Left ventricle myocardium superior (tissue), 1 donor: ENCODE measurements at regions not wholly inside any gene's neighbourhood (a gene's known extent, or its start where the extent isn't known, plus 50 kb on each side); places are given as distances from the start of the nearest gene placed in this dataset.
"Not testable (repeated sequence)": the region's sequence is repeated elsewhere in the genome, so short reads cannot be mapped to it uniquely, and the experiment has no call there.

Experiments
- ATAC-seq: fragments of 200-7000 bp; cut with Tn5 transposase; one replicate; pipeline ENCODE4 v1.9.1; 2020; ENCODE audit warnings: mild to moderate bottlenecking, moderate library complexity
- DNase-seq: peaks from one replicate; pipeline ENCODE4 v3.0.0-alpha.2; 2020
- intact Hi-C: fragments of 100-400 bp; cut with micrococcal nuclease; formaldehyde crosslinking; loops from one replicate; pipeline ENCODE4 v1.11.0; 2022
- donor health status: DM: no; HTN: yes; CAD: no; lungs with severe emphysema.

DNA sequence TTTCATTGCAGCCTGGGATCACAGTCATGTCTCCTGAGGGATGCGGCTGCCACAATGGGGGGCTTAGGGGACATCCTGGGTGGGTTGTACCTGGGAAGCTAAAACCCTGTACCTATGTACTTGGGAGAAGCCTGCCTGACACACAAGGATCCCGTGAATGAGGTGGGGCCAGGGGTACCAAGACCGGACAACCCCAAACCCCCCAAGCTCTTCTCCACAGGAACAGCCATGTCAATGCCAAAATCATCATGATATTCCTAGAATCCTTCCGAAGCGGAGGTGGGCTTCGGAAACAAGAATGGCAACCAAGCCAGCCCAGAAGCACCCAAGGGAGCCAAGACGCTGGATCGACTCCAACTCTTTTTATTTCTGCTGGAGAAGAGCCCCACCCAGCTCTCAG, 260.3 kb upstream of the TCERG1L start:
- intact Hi-C loops: no loop called here
- ATAC-seq (no peak), DNase-seq (no peak)

DNA sequence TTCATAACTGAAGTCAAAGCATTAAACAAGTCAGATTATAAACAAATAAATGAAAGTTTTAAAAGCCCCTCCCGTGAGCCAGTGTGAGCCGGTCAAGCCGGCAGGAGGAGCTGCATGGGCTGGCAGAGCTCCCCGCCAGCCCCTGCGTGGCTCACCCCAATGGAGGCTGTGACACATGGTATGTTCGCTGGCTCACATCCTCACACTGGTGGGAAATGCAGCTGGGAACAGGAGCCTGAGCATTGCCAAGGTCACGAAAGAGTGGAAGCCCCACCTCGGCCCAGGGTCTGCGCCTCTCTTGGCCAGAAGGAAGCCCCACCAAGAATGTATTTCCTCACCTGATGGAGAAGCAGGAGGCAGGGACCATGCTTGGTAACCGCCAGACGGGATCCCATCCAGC, 261.7 kb upstream of the TCERG1L start:
- no peak for ATAC-seq

DNA sequence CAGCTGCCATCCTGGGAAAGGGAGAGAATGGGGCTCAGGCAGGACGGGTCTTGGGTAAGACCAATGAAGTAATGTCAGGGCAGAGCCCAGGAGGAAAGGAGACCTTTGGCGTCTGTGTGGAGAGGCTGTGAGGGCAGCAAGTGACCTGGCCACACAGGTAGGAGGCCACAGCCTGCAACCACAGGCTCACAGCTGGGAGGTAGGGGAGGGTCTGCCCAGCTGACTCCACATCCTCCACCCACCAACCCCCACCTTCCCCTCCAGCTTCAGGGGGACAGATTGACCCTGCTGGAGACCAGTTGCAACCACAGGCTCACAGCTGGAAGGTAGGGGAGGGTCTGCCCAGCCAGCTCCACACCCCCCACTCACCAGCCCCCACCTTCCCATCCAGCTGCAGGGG, 262.2 kb upstream of the TCERG1L start:
- no peak for ATAC-seq
- DNase-seq: no peak
- intact Hi-C loops: no loop called here

More for the DNA sequence above, 261.7 kb upstream of the TCERG1L start:
- intact Hi-C loops: no loop called here
- no peak for DNase-seq

DNA sequence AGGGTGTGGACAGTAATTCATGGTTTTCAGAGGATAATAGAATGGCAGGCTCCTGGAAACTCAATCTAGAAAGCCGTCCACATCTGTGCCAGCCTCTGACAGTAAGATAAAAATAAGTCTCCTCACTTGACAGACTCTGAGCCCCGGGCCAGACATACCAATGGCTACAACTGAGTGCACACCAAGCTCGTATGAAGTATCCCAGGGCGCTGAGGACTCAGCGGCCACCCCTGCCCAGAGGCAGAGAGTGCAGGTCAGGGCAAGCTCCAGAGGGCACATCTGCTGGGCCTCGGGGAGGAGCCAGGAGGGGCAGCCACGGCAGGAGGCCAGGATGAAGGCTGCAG, 262.8 kb upstream of the TCERG1L start:
- intact Hi-C loops: no loop called here
- DNase-seq (no peak), ATAC-seq (no peak)

DNA sequence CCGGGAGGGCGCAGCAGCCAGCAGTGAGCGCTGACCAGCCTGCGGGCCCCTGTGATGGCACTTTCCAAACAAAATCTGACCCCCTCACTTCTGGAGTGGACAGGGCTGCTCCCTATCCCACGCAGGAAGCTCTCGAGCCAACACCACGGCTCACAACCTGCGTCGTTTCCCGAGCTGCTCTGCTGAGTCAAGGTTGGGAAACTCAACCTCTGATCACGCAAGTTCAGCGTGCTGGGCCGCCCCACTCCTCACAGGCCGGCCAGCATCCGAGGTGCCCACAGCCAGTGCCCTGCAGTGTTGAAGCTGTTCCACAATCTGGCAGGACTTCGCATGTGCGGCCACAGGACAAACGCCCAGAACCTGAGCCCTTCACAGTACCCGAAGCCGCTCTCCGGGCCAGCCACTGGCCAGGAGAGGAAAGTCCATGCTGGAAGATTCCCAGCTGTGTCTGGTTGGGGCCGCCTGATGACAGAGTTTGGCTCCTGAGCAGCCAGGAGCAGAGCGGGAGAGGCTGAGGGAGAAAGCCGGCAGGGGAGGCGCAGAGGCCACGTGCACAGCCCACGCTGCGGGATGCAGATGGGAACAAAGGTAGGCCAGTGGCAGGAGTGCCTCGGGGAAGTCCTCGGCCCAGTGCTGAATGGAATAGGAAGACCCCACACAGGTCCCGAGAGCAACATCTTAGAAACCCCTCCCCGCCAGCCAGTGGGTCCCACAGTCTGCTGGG, 263.3 kb upstream of the TCERG1L start:
- intact Hi-C loops: no loop called here
- DNase-seq (no peak), ATAC-seq (no peak)

DNA sequence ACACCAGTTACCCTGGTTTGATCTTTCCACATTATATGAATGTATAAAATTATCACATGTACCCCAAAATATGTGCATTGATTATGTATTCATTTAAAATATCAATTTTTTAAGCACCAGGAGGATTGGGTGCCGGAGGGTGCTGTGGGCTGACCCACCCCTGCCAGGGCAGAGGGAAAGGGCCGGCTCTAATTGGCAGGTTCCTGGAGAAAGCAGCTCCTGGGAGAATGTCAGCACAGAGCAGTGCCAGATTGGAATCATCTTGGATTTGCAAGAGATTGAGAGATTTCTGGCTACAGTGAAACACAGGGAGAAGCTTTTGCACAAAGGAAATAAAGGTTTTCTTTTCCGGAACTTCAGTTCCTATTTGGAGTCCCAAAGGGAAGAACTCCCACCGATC, 264.4 kb upstream of the TCERG1L start:
- intact Hi-C loops: no loop called here
- no peak for ATAC-seq

DNA sequence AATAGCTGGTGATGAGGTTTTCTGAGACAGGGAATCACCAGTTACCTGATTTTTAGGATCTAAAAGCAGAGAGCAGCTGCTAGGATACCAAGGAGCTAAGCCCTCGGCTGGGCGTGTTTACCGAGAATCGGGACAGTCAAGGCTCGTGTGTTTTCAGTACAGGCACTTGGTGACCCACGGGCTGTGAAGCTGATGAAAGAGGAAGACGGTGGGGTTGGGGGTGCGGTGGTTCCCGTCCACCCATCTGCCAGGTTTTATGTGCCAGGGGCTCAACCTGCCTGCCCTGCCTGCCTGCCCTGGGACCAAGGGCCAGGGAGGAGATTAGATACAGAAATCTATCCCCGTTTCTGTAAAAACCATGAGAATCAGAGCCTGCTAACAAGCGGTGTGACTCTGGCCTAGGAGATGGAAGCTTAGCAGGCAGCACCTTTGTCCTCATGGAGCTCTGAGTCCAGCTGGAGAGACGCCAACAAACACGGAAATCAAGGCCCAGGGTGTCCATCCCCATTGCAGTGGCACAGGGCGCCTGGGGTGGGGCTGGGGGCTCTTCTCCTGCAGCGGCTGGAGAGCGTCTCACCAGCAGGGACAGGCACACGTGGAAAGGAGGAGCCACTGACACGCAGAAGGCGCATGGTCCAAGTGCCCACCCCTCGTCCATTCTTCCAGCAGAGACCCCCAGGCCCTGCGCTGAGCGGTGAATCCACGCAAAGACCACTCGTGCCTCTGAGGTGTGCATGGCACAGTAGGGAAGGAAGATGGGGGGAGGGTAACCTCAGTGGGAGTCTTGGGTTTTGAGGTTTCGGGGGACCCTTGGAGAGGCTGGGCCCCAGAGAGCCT, 265.0 kb upstream of the TCERG1L start:
- intact Hi-C loops: no loop called here
- ATAC-seq (no peak), DNase-seq (peak; percentile 9)

More for the DNA sequence above, 264.4 kb upstream of the TCERG1L start:
- no peak for DNase-seq

DNA sequence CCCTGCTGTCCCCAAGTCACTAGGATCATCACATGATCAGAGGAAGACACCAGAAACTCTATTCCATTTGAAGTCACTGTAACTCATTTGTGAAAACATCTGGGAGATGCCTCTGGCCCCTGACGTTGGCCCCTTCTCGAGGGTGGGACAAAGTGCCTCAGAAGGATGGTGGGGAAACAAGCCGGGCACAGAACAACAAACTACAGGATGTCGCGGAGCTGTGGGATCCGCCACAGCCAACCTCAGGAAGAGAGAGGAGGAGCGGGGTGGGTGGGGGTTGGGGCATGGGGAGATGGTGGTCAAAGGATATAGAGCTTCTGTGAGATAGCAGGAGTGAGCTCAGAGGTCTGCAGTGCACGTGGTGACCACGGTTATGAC, 265.6 kb upstream of the TCERG1L start:
- intact Hi-C loops: no loop called here

DNA sequence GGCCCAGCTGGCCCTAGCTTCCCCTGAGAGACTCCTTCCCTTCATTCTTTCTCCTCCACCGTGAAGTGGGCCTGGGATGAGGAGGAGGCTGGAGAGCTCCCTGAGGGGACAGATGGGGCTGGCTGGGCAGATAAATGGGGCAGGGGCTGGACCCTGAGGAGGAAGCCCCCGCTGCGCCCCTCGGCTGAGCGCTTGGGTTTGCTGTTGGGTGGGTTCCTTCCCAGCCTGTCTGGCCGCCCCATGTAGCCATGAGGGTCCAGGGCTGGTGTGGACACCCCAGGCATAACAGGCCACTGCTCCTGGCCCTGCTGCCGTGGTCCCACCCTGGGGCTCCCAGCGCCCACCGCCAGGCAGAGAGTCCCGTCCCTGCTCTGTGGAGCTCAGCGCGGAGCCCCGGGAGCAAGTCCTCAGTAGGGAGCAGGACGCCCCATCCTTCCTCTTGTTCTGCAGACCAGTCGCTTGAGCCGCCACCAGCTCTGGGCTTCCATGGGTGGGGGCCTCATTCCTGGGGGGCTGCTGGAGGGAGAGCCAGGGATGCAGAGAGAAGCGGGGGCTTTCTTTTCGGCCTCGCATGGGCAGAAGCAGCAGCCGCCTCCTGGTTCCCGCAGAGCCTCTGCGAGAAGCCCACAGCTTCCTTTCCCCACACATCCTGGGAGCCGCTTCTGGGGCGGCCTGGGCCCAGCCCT, 266.4 kb upstream of the TCERG1L start:
- no peak for ATAC-seq
- intact Hi-C loops: no loop called here
- peak; percentile 7 for DNase-seq

More for the DNA sequence above, 265.6 kb upstream of the TCERG1L start:
- DNase-seq: peak; percentile 2
- ATAC-seq: no peak

DNA sequence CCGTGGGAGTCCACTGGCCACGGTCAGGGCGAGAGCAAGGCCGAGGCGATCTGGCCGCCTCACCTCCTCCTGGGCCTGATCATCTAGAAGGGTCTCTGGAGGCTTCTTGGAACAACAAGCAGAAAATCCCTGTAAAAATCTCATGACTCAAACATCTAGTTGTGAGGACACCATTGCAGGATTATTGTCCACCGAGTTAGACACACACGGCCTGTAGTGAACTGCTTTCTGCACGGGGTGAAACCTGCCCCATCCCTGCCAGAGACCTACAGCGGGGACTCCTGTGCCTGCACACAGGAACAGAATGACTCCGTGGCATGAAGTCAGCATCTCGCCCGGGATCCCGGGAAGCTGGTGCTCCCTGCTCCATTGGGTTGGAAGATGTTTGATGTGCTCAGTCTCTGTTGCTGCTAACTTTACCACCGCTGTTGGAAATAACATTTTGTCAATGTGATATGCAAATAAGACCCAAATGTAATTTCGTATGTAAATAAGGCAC, 267.0 kb upstream of the TCERG1L start:
- intact Hi-C loops: no loop called here
- DNase-seq: no peak
- no peak for ATAC-seq

DNA sequence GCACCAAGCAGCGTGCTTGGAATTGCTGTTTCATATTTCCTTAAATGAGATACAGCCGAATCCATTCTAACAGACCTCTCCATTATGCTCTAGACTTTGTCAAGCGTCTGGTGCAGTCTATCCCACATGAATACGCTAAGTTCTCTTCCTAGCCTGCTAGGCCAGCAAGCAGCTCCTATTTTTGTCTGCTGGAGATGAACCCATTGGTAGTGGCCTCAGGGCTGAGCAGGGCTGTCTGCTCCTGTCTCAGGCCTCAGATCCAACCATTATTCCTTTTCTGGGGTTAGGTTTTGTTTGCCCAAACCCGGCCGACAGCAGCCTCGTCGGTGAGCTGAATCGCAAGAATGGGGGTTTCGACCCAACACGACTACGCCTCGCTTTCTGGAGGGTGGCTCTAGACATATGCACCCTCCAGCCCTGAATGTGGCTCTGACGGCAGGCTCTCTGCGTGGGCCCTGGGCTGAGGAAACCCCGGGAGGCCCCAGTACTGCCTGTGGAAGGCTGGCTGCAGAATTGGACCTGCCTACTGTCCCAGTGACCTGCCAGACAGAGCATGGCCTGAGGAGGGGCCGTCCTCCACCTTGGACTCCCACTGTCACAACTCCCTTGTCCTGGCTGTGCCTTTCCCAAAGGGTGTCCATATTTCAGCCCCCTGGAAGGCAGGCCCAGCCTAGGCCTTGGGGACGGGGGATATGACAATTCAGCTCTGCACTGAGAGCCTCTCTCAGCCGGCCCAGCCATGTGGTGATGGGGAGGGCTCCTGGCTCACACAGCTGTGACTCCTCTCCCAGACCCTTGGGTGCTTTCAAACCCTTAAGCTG, 267.9 kb upstream of the TCERG1L start:
- intact Hi-C loops: no loop called here
- DNase-seq (peak; percentile 7), ATAC-seq (no peak)

DNA sequence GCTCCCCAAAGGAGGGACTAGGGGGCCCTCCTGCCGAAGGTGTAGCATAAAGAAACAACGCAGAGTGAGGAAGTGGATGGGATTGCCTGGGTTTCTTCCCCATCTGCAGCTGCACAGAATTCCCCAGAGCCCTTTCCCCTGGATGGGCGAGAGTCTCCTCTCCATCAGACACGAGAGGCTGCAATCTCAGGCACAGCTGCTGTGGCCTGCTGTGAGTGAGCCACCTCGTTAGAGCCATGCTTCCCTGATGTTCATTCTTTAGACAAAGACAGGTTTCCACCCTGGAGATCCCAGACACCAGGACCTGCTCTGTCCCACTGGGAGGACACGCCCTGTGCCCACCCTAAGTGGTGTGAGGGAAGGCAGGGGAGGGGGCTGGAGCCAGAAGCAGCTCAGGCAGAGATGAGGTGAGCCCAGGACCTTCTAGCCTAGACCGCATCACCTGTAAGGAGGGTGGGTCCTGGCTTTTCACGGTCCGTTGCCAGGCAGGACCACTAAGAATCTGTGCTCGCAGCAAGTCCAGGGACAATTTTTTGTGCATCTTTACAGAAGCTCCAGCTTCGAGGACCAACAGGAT, 268.6 kb upstream of the TCERG1L start:
- DNase-seq (no peak), ATAC-seq (no peak)
- intact Hi-C loops: no loop called here

DNA sequence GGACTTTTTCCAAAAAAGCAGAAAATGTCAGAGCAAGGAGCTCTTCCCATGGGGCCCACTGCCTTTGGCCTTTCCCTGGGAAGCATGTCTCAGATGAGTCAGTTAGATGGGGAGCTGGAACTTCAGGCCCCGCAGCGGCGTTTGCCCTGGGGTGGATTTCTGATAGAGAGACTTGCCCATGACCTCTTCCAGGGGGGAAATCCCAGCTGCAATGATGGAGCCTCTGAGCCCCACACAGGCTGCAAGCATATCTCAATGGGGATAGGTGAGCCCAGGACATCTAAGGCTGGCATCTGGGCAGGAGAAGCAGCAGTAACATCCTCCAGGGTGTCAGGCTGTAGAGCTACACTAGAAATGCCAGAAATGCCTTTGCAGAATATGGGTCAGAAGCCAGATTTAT, 269.2 kb upstream of the TCERG1L start:
- intact Hi-C loops: no loop called here
- DNase-seq: no peak
- no peak for ATAC-seq

DNA sequence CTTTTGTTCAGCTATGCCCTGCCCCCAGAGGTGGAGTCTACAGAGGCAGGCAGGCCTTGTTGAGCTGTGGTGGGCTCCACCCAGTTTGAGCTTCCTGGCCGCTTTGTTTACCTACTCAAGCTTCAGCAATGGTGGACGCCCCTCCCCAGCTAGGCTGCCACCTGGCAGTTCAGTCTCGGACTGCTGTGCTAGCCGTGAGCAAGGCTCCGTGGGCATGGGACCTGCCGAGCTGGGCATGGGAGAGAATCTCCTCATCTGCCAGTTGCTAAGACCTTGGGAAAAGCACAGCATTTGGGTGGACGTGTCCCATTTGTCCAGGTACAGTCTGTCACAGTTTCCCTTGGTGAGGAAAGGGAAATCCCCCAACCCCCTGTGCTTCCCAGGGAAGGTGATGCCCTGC, 270.0 kb upstream of the TCERG1L start:
- ATAC-seq, DNase-seq, intact Hi-C loops: not testable (repeated sequence)

DNA sequence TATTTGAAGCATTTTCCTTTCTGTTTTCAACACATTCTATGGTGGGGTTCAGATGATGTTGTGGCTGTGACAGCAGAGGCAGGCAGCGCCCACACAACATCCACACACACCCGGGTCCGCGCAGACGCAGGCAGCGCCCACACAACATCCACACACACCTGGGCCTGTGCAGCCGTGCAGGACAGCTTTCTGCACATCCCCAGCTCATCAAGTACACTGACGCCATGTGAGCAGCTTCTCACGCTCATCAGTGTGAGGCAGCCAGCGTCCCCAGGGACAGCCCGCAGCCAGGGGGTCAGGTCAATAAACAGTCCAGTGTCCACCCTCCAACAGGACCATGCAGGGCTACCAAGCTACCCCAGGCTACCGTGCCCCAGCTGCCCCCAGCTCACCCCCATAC, 272.8 kb upstream of the TCERG1L start:
- ATAC-seq (no peak), DNase-seq (peak; percentile 24)
- intact Hi-C loops: no loop called here

DNA sequence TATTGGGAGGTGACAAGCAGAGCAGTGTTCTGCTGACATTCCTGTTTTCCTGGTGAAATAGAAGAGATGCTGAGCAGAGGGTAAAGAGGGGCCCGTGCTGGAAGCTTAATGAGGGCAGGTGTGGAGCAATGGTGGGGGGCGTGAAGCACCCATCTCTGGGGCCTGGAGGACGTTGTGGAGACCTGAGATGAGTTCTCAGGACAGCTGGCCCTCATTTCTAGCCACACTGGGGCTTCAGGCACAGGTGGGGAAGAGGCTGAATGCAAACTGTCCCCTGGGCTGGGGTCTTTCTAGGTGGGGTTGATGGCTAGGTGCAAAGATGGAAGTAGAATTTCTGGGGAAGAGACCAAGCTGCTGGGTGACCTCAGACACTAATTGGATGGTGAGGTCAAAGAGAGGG, 274.2 kb upstream of the TCERG1L start:
- intact Hi-C loops: no loop called here
- peak; percentile 5 for DNase-seq
- no peak for ATAC-seq

DNA sequence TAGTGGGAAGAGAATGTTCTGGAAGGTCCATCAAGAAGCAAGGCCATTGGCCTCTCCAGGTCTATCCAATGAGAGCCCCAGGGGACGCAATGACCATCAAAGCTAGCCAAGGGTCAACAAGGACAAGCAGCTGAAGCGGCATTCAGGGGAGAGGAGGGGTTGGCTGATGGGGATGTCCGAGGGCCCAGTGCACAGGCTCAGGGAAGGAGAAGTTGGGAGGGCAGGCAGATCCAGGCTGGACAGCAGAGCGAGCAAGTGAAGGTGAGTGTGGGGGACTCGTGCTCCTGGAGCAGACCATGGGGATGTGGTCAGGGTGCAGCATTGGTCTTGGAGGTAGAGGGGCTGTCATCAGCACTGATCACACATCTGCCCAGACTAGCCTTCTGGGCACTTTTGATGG, 275.4 kb upstream of the TCERG1L start:
- DNase-seq (no peak), ATAC-seq (no peak)
- intact Hi-C loops: no loop called here

DNA sequence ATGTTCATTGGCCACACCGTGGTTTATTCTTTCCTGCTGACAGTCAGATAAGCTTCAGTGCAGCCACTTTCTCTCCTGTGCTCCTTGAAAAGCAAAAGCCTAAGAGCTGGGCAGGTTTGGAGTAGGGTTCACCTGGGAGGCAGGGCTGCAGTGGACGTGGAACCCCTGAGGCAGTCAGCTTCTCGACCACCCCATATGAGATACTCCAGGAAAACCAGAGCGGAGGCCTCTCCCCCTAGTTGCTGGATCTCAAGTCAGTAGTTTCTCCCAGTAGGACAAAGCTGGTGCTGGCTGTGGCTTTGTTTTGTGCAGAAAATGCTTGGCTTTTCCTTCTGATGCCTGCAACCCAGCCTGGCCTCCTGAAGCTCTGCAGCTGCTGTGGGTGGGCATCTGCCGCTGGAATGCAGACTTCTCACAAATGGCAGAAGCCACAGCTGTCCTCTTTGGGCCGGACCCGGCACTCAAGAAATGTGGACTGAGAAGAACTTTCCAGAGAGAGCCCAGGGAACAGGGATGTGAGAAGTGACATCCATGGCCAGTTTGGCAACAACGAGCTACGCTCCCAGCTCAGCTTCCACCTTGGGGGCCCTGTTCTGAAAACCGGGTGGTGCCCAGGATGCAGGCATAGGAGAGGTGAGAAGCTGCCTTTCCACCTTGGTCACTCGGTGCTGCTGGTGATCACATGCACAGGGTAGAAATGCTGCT, 276.6 kb upstream of the TCERG1L start:
- no peak for ATAC-seq
- intact Hi-C loops: no loop called here

More for the DNA sequence above, 276.6 kb upstream of the TCERG1L start:
- DNase-seq: peak; percentile 10
